ENCODE measurements at regions not wholly inside any gene's neighbourhood (a gene's known extent, or its start where the extent isn't known, plus 50 kb on each side); places are given as distances from the start of the nearest gene placed in this dataset.

GRCh38 chr5:39665328-39665727 lies 240.5 kb upstream of the DAB2 start:
- TF ChIP-seq CTCF (IDR thresholded peaks at IDR 0.05; ENCODE audit: insufficient read depth, low read length, severe bottlenecking), result no peak
- DNase-seq (ENCODE audit: low read depth), result no peak
- FAIRE-seq, result no peak
- H3K27me3 ChIP-seq (ENCODE audit: control insufficient read depth, insufficient read depth, low read length), result no peaks in the 10 kb centered on the region
- H3K36me3 ChIP-seq (ENCODE audit: control insufficient read depth, insufficient read depth, low read length), result no peaks in the 10 kb centered on the region
- no peak overlapping the region for H3K4me3 ChIP-seq (ENCODE audit: low read depth, low read length)

- no peak for TF ChIP-seq CTCF (IDR thresholded peaks at IDR 0.05; ENCODE audit: insufficient read depth, low read length, severe bottlenecking)
- FAIRE-seq (no peak), DNase-seq (ENCODE audit: low read depth) (no peak)
- H3K4me3 ChIP-seq (ENCODE audit: low read depth, low read length), result no peak overlapping the region
- H3K36me3 ChIP-seq (ENCODE audit: control insufficient read depth, insufficient read depth, low read length), result no peaks in the 10 kb centered on the region
- no peaks in the 10 kb centered on the region for H3K27me3 ChIP-seq (ENCODE audit: control insufficient read depth, insufficient read depth, low read length)
Observed at GRCh38 chr5:39662945-39663344, 238.2 kb upstream of the DAB2 start.

- no peaks in the 10 kb centered on the region for H3K27me3 ChIP-seq (ENCODE audit: control insufficient read depth, insufficient read depth, low read length)
- TF ChIP-seq CTCF (IDR thresholded peaks at IDR 0.05; ENCODE audit: insufficient read depth, low read length, severe bottlenecking), result no peak
- no peak overlapping the region for H3K4me3 ChIP-seq (ENCODE audit: low read depth, low read length)
- DNase-seq (ENCODE audit: low read depth) (peak; percentile 68), FAIRE-seq (no peak)
- H3K36me3 ChIP-seq (ENCODE audit: control insufficient read depth, insufficient read depth, low read length), result no peaks in the 10 kb centered on the region
Observed at GRCh38 chr5:39661026-39661779, 236.4 kb upstream of the DAB2 start.

GRCh38 chr5:39660020-39660419 lies 235.2 kb upstream of the DAB2 start:
- Histone ChIP-seq H3K4me3 (ENCODE audit: low read depth, low read length) (no peak overlapping the region), H3K36me3 (ENCODE audit: control insufficient read depth, insufficient read depth, low read length) (no peaks in the 10 kb centered on the region), H3K27me3 (ENCODE audit: control insufficient read depth, insufficient read depth, low read length) (no peaks in the 10 kb centered on the region)
- no peak for FAIRE-seq
- no peak for DNase-seq (ENCODE audit: low read depth)
- TF ChIP-seq CTCF (IDR thresholded peaks at IDR 0.05; ENCODE audit: insufficient read depth, low read length, severe bottlenecking), result no peak

- no peak overlapping the region for H3K4me3 ChIP-seq (ENCODE audit: low read depth, low read length)
- TF ChIP-seq CTCF (IDR thresholded peaks at IDR 0.05; ENCODE audit: insufficient read depth, low read length, severe bottlenecking), result no peak
- H3K36me3 ChIP-seq (ENCODE audit: control insufficient read depth, insufficient read depth, low read length), result no peaks in the 10 kb centered on the region
- no peak for DNase-seq (ENCODE audit: low read depth)
- no peaks in the 10 kb centered on the region for H3K27me3 ChIP-seq (ENCODE audit: control insufficient read depth, insufficient read depth, low read length)
- FAIRE-seq, result no peak
Observed at GRCh38 chr5:39658866-39659265, 234.1 kb upstream of the DAB2 start.

GRCh38 chr5:39657943-39658342 lies 233.2 kb upstream of the DAB2 start:
- DNase-seq (ENCODE audit: low read depth) (peak; percentile 22), FAIRE-seq (no peak)
- Histone ChIP-seq H3K27me3 (ENCODE audit: control insufficient read depth, insufficient read depth, low read length) (no peaks in the 10 kb centered on the region), H3K36me3 (ENCODE audit: control insufficient read depth, insufficient read depth, low read length) (no peaks in the 10 kb centered on the region), H3K4me3 (ENCODE audit: low read depth, low read length) (no peak overlapping the region)
- TF ChIP-seq CTCF (IDR thresholded peaks at IDR 0.05; ENCODE audit: insufficient read depth, low read length, severe bottlenecking), result no peak

All from bronchial epithelial cell (primary cell).